NB4 (cell line): ENCODE measurements at regions not wholly inside any gene's neighbourhood (a gene's known extent, or its start where the extent isn't known, plus 50 kb on each side); places are given as distances from the start of the nearest gene placed in this dataset.
"Not testable (repeated sequence)": the region's sequence is repeated elsewhere in the genome, so short reads cannot be mapped to it uniquely, and the experiment has no call there.

Source experiments
- CTCF ChIP-seq: IDR thresholded peaks from one replicate; pipeline ENCODE4 v1.5.1; 2012; ENCODE audit warnings: low read depth, low read length
- MYC ChIP-seq: IDR thresholded peaks from 2 replicates; pipeline ENCODE4 v1.6.1; 2011; ENCODE audit warnings: low read depth, low read length
- POLR2A ChIP-seq: IDR thresholded peaks from 2 replicates; pipeline ENCODE4 v1.6.1; 2011; ENCODE audit warnings: mild to moderate bottlenecking; ENCODE audit not compliant: insufficient read length; ENCODE audit errors: extremely low read depth

DNA sequence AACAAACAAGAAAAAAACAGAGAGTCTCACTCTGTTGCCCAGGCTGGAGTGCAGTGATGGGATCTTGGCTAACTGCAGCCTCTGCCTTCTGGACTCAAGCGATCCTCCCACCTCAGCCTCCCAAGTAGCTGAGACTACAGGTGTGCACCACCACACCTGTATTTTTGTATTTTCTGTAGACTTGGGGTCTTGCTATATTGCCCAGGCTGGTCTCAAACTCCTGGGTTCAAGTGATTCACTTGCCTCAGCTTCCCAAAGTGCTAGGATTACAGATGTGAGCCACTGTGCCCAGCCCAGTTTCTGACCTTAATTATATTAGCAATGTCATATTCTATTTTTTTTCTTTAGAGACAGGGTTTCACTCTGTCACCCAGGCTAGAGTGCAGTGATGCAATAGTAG lies 52.3 kb upstream of the USP7 start:
- not testable (repeated sequence) for TF ChIP-seq POLR2A, CTCF, MYC
